ENCODE measurements at regions not wholly inside any gene's neighbourhood (a gene's known extent, or its start where the extent isn't known, plus 50 kb on each side); places are given as distances from the start of the nearest gene placed in this dataset.

DNA sequence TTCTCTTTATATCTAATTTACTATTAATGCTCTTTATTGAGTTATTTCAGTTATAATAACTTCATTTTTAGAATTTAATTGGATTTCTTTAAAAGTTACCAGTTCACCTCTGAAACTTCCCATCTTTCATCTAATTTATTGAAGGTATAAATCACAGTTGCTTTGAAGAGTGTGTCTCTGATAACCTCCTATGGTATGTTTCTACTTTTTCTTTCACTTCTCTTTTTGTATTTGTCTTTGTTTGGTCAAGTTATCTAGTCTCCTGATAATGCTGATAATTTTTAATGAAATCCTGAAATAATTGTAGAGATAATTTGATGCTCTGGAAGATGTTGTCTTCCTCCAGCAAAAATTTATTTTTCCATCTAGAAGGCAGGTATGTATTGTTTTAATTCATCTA lies 141.6 kb upstream of the NPY2R start:
- TF ChIP-seq, protein P1, sequence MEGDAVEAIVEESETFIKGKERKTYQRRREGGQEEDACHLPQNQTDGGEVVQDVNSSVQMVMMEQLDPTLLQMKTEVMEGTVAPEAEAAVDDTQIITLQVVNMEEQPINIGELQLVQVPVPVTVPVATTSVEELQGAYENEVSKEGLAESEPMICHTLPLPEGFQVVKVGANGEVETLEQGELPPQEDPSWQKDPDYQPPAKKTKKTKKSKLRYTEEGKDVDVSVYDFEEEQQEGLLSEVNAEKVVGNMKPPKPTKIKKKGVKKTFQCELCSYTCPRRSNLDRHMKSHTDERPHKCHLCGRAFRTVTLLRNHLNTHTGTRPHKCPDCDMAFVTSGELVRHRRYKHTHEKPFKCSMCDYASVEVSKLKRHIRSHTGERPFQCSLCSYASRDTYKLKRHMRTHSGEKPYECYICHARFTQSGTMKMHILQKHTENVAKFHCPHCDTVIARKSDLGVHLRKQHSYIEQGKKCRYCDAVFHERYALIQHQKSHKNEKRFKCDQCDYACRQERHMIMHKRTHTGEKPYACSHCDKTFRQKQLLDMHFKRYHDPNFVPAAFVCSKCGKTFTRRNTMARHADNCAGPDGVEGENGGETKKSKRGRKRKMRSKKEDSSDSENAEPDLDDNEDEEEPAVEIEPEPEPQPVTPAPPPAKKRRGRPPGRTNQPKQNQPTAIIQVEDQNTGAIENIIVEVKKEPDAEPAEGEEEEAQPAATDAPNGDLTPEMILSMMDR (IDR thresholded peaks at IDR 0.05), result no peak
- TF ChIP-seq POLR2A (IDR thresholded peaks at IDR 0.05) (no peak), EP300 (IDR thresholded peaks at IDR 0.05) (no peak), POLR2AphosphoS5 (IDR thresholded peaks at IDR 0.05) (no peak)
